ENCODE measurements at regions not wholly inside any gene's neighbourhood (a gene's known extent, or its start where the extent isn't known, plus 50 kb on each side); places are given as distances from the start of the nearest gene placed in this dataset.

GRCh38 chr3:162337630-162338029 lies 841.0 kb downstream of the OTOL1 start:
- DNase-seq (ENCODE audit: low spot score in 2 of 2) = no peak
- H3K4me3 Mint-ChIP-seq = no peak overlapping the region
- no peaks in the 10 kb centered on the region for H3K27me3 Mint-ChIP-seq
- H3K9me3 Mint-ChIP-seq = peaks cover 14% of the 10 kb centered on the region
- no peaks in the 10 kb centered on the region for H3K36me3 Mint-ChIP-seq (ENCODE audit: insufficient read depth)
- ATAC-seq (replicated peaks; ENCODE audit: extremely low read depth, poor library complexity, severe bottlenecking) = no peak
- no peaks in the 10 kb centered on the region for H3K4me1 Mint-ChIP-seq
- H3K27ac Mint-ChIP-seq (ENCODE audit: low read depth) = no peak overlapping the region

GRCh38 chr3:162338514-162338913 lies 841.9 kb downstream of the OTOL1 start:
- Mint-ChIP-seq H3K27me3 (no peaks in the 10 kb centered on the region), H3K27ac (ENCODE audit: low read depth) (no peak overlapping the region), H3K4me1 (no peaks in the 10 kb centered on the region), H3K4me3 (no peak overlapping the region), H3K36me3 (ENCODE audit: insufficient read depth) (no peaks in the 10 kb centered on the region), H3K9me3 (peaks cover 14% of the 10 kb centered on the region)
- DNase-seq (ENCODE audit: low spot score in 2 of 2) (no peak), ATAC-seq (replicated peaks; ENCODE audit: extremely low read depth, poor library complexity, severe bottlenecking) (no peak)

GRCh38 chr3:162348912-162349311 lies 852.3 kb downstream of the OTOL1 start:
- Mint-ChIP-seq H3K36me3 (ENCODE audit: insufficient read depth) (peaks cover 2% of the 10 kb centered on the region), H3K9me3 (peaks cover 11% of the 10 kb centered on the region), H3K4me1 (no peaks in the 10 kb centered on the region), H3K27me3 (no peaks in the 10 kb centered on the region), H3K4me3 (no peak overlapping the region), H3K27ac (ENCODE audit: low read depth) (no peak overlapping the region)
- no peak for ATAC-seq (replicated peaks; ENCODE audit: extremely low read depth, poor library complexity, severe bottlenecking)
- DNase-seq (ENCODE audit: low spot score in 2 of 2) = no peak

GRCh38 chr3:162353414-162353813 lies 856.8 kb downstream of the OTOL1 start:
- peaks cover 6% of the 10 kb centered on the region for H3K9me3 Mint-ChIP-seq
- peaks cover 2% of the 10 kb centered on the region for H3K36me3 Mint-ChIP-seq (ENCODE audit: insufficient read depth)
- H3K4me3 Mint-ChIP-seq = no peak overlapping the region
- no peak for DNase-seq (ENCODE audit: low spot score in 2 of 2)
- no peaks in the 10 kb centered on the region for H3K4me1 Mint-ChIP-seq
- no peaks in the 10 kb centered on the region for H3K27me3 Mint-ChIP-seq
- ATAC-seq (replicated peaks; ENCODE audit: extremely low read depth, poor library complexity, severe bottlenecking) = peak; percentile 32
- no peak overlapping the region for H3K27ac Mint-ChIP-seq (ENCODE audit: low read depth)

- no peak overlapping the region for H3K4me3 Mint-ChIP-seq
- ATAC-seq (replicated peaks; ENCODE audit: extremely low read depth, poor library complexity, severe bottlenecking) = no peak
- no peaks in the 10 kb centered on the region for H3K4me1 Mint-ChIP-seq
- peaks cover 9% of the 10 kb centered on the region for H3K9me3 Mint-ChIP-seq
- no peak overlapping the region for H3K27ac Mint-ChIP-seq (ENCODE audit: low read depth)
- H3K36me3 Mint-ChIP-seq (ENCODE audit: insufficient read depth) = no peaks in the 10 kb centered on the region
- no peak for DNase-seq (ENCODE audit: low spot score in 2 of 2)
- no peaks in the 10 kb centered on the region for H3K27me3 Mint-ChIP-seq
These were observed 857.7 kb downstream of the OTOL1 start for GRCh38 chr3:162354356-162354755.

GRCh38 chr3:162365066-162365719 lies 868.6 kb downstream of the OTOL1 start:
- H3K27ac Mint-ChIP-seq (ENCODE audit: low read depth) = no peak overlapping the region
- H3K4me1 Mint-ChIP-seq = no peaks in the 10 kb centered on the region
- ATAC-seq (replicated peaks; ENCODE audit: extremely low read depth, poor library complexity, severe bottlenecking) (no peak), DNase-seq (ENCODE audit: low spot score in 2 of 2) (no peak)
- no peaks in the 10 kb centered on the region for H3K27me3 Mint-ChIP-seq
- H3K36me3 Mint-ChIP-seq (ENCODE audit: insufficient read depth) = no peaks in the 10 kb centered on the region
- no peak overlapping the region for H3K4me3 Mint-ChIP-seq
- peaks cover 5% of the 10 kb centered on the region for H3K9me3 Mint-ChIP-seq

GRCh38 chr3:162366166-162366766 lies 869.7 kb downstream of the OTOL1 start:
- no peak overlapping the region for H3K4me3 Mint-ChIP-seq

DNA sequence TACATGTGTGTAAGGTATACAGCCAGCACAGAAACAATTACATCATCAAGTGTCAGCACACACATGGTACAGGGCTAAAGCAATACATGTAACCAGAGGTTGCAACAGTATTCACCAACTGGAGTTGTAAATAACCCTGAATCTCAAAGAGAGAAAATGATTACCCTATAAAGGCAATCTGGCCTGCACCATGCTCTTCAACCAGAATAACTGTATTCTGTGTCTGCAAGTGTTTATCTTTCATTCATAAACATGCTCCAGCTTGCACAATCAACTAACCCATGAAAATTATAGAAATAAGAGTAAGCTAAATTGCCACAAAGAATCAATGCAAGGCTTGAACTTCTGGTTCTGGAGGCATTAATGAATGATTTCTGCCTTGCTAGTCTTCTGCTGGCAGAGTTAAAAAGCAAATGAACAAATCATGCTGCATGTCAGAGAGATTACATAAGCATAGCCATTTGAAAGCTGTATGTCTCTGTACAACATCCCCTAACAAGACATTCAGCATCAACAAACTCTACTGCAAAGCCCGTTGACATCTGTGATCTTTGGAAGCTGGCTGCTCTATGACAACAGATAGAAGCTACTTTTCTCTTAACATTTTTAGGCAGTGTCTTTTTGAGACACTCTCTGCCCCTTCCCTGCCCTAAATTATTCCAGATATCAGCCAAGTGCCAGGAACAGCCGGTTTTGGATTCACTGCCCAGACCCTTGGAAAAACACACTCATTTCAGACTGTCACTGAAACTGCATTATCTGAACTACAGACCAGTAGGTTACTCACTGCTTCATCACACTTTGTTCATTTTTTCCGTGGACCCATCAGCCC lies 871.0 kb downstream of the OTOL1 start:
- no peak for ATAC-seq (replicated peaks; ENCODE audit: extremely low read depth, poor library complexity, severe bottlenecking)
- no peak for DNase-seq (ENCODE audit: low spot score in 2 of 2)
- Mint-ChIP-seq H3K27ac (ENCODE audit: low read depth) (no peak overlapping the region), H3K9me3 (peaks cover 6% of the 10 kb centered on the region), H3K36me3 (ENCODE audit: insufficient read depth) (no peaks in the 10 kb centered on the region), H3K4me1 (no peaks in the 10 kb centered on the region), H3K27me3 (no peaks in the 10 kb centered on the region), H3K4me3 (no peak overlapping the region)

More at GRCh38 chr3:162366166-162366766, 869.7 kb downstream of the OTOL1 start:
- Mint-ChIP-seq H3K9me3 (peaks cover 5% of the 10 kb centered on the region), H3K36me3 (ENCODE audit: insufficient read depth) (no peaks in the 10 kb centered on the region), H3K27ac (ENCODE audit: low read depth) (no peak overlapping the region), H3K4me1 (no peaks in the 10 kb centered on the region), H3K27me3 (no peaks in the 10 kb centered on the region)
- ATAC-seq (replicated peaks; ENCODE audit: extremely low read depth, poor library complexity, severe bottlenecking) (no peak), DNase-seq (ENCODE audit: low spot score in 2 of 2) (no peak)

- H3K4me3 Mint-ChIP-seq = no peak overlapping the region
- H3K27ac Mint-ChIP-seq (ENCODE audit: low read depth) = no peak overlapping the region
- H3K27me3 Mint-ChIP-seq = no peaks in the 10 kb centered on the region
- H3K4me1 Mint-ChIP-seq = no peaks in the 10 kb centered on the region
- H3K36me3 Mint-ChIP-seq (ENCODE audit: insufficient read depth) = no peaks in the 10 kb centered on the region
- no peak for ATAC-seq (replicated peaks; ENCODE audit: extremely low read depth, poor library complexity, severe bottlenecking)
- H3K9me3 Mint-ChIP-seq = peaks cover 11% of the 10 kb centered on the region
- no peak for DNase-seq (ENCODE audit: low spot score in 2 of 2)
These were observed 871.8 kb downstream of the OTOL1 start for GRCh38 chr3:162368417-162368816.

DNA sequence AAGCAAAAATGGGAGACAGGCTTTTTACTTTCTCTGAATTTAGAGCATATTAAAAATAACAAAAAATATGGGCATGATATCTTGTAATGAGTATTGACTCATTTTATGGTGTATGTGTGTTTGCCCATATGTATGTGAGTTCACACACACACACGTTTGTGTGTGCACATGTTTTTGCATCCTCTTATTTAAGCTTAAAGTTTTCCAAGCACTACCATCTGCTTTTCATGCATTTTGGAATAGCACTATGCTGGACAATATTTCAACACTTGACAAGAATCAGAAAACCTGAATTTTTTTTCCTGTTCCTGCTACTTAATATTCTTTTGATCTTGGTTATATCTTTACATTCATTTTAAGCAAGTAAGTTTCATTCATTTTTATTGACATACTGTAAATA lies 872.7 kb downstream of the OTOL1 start:
- Mint-ChIP-seq H3K27ac (ENCODE audit: low read depth) (no peak overlapping the region), H3K27me3 (no peaks in the 10 kb centered on the region), H3K36me3 (ENCODE audit: insufficient read depth) (no peaks in the 10 kb centered on the region), H3K4me3 (no peak overlapping the region), H3K9me3 (peaks cover 11% of the 10 kb centered on the region), H3K4me1 (no peaks in the 10 kb centered on the region)
- no peak for ATAC-seq (replicated peaks; ENCODE audit: extremely low read depth, poor library complexity, severe bottlenecking)
- DNase-seq (ENCODE audit: low spot score in 2 of 2) = no peak

DNA sequence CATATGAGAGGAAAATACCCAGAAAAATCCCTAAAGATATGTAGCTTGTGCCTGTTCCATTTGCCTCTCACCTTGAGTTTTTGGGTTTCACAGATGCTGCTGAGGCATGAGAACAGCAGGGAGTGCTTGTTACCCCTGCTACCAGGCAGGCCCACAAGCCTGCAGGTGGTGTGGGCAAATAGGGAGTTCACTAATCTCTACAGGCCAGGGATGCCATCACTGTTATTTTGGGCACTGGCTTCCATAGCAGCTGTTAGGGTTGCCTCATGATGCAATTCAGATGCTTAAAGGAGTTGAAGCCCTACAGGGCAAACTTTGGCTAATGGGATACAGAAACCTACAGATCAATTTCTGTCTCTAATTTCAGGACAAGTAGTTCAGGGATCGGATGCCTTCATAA lies 873.5 kb downstream of the OTOL1 start:
- H3K27me3 Mint-ChIP-seq = no peaks in the 10 kb centered on the region
- H3K4me3 Mint-ChIP-seq = no peak overlapping the region
- no peaks in the 10 kb centered on the region for H3K36me3 Mint-ChIP-seq (ENCODE audit: insufficient read depth)
- DNase-seq (ENCODE audit: low spot score in 2 of 2) (no peak), ATAC-seq (replicated peaks; ENCODE audit: extremely low read depth, poor library complexity, severe bottlenecking) (no peak)
- H3K4me1 Mint-ChIP-seq = no peaks in the 10 kb centered on the region
- peaks cover 11% of the 10 kb centered on the region for H3K9me3 Mint-ChIP-seq
- no peak overlapping the region for H3K27ac Mint-ChIP-seq (ENCODE audit: low read depth)

- DNase-seq (ENCODE audit: low spot score in 2 of 2) (no peak), ATAC-seq (replicated peaks; ENCODE audit: extremely low read depth, poor library complexity, severe bottlenecking) (no peak)
- Mint-ChIP-seq H3K27ac (ENCODE audit: low read depth) (no peak overlapping the region), H3K36me3 (ENCODE audit: insufficient read depth) (no peaks in the 10 kb centered on the region), H3K9me3 (peaks cover 5% of the 10 kb centered on the region), H3K4me3 (no peak overlapping the region), H3K4me1 (no peaks in the 10 kb centered on the region), H3K27me3 (no peaks in the 10 kb centered on the region)
These were observed 880.2 kb downstream of the OTOL1 start for GRCh38 chr3:162376761-162377160.

GRCh38 chr3:162377608-162378007 lies 881.0 kb downstream of the OTOL1 start:
- Mint-ChIP-seq H3K9me3 (peaks cover 5% of the 10 kb centered on the region), H3K27ac (ENCODE audit: low read depth) (no peak overlapping the region), H3K27me3 (no peaks in the 10 kb centered on the region), H3K4me3 (no peak overlapping the region), H3K4me1 (no peaks in the 10 kb centered on the region), H3K36me3 (ENCODE audit: insufficient read depth) (no peaks in the 10 kb centered on the region)
- ATAC-seq (replicated peaks; ENCODE audit: extremely low read depth, poor library complexity, severe bottlenecking) = no peak
- no peak for DNase-seq (ENCODE audit: low spot score in 2 of 2)
